Fibroblast of gingiva (primary cell): ENCODE measurements at regions not wholly inside any gene's neighbourhood (a gene's known extent, or its start where the extent isn't known, plus 50 kb on each side); places are given as distances from the start of the nearest gene placed in this dataset.
"Not testable (repeated sequence)": the region's sequence is repeated elsewhere in the genome, so short reads cannot be mapped to it uniquely, and the experiment has no call there.

Experiments
- DNase-seq: peaks from one replicate; pipeline ENCODE4 v3.0.0-alpha.2; 2011; ENCODE audit warnings: low read depth

DNA sequence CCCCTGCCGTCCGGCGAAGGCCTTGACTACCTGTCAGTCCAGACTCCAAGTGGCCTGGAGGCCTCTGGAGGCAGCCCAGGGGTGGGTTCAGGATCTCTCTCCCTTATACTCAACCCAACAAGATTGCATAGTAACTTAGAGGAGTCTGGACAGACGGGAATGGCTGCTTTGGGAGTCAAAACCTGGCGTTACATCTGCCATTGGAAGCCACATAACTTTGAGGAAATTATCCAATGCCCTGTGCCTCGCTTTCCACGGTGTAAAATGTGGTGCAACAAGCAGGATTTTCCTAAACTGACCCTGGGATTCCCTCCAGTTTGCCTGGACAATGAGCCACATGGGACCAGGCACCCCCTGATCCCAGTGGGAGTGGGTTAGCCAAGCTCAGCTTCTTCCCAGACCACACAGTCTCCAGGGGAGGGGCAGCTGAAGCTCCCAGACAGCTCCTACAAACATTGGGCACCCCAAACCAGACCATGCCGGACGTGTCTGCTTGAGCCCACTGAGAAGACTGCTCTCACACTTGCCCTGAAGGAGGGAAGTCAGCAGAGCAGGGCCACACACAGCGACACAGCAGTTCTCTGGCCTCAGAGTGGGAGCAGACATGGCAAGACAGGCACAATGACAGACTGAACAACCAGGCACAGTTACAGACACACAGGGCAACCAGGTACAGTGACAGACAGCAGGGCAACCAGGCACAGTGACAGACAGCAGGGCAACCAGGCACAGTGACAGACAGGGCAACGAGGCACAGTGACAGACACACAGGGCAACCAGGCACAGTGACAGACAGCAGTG, 65.6 kb upstream of the RAB6C start:
- DNase-seq: no peak

DNA sequence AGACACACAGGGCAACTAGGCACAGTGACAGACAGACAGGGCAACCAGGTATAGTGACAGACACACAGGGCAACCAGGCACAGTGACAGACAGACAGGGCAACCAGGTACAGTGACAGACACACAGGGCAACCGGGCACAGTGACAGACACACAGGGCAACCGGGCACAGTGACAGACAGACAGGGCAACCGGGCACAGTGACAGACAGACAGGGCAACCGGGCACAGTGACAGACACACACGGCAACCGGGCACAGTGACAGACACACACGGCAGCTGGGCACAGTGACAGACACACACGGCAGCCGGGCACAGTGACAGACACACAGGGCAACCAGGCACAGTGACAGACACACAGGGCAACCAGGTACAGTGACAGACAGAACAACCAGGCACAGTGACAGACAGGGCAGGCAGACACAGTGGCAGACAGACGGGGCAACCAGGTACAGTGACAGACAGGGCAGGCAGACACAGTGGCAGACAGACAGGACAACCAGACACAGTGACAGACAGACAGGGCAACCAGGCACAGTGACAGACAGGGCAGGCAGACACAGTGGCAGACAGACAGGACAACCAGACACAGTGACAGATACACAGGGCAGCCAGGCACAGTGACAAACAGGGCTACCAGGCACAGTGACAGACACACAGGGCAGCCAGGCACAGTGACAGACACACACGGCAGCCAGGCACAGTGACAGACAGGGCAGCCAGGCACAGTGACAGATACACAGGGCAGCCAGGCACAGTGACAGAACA, 64.7 kb upstream of the RAB6C start:
- no peak for DNase-seq

DNA sequence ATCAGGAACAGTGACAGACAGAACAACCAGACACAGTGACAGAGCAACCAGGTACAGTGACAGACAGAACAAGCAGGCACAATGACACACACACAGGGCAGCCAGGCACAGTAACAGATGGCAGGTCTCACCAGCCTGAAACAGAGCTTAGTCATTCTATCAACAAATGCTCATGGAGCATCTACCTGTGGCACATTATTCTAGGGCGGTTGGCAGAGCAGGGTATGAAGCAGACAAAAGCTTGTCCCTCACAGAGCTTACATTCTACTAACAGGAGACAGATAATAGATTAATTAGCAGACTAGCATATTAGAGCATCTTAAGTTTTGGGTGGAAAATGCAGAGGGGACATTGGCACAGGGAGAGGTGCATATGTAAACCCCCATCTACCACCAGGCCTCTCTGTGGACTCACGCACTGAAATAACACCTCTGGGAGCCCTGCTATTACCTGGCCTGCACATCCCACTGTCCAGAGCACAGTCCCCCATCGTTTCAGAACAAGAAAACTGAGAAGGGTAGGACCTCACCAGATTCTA, 64.1 kb upstream of the RAB6C start:
- no peak for DNase-seq

DNA sequence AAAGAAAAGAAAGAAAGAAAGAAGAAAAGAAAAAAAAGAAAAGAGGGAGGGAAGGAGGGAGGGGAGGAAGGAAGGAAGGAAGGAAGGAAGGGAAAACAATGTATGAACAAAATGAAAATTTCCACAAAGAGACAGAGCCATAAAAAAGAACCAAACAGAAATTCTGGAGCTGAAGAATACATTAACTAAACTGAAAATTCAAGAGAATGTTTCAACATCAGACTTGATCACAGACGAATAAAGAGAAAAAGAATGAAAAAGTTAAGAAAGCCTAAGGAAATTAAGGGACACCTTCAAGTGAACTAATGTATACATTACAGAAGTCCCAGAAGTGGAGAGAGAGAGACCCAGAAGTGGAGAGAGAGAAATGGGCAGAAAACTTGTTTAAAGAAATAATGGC, 60.9 kb upstream of the RAB6C start:
- no peak for DNase-seq

DNA sequence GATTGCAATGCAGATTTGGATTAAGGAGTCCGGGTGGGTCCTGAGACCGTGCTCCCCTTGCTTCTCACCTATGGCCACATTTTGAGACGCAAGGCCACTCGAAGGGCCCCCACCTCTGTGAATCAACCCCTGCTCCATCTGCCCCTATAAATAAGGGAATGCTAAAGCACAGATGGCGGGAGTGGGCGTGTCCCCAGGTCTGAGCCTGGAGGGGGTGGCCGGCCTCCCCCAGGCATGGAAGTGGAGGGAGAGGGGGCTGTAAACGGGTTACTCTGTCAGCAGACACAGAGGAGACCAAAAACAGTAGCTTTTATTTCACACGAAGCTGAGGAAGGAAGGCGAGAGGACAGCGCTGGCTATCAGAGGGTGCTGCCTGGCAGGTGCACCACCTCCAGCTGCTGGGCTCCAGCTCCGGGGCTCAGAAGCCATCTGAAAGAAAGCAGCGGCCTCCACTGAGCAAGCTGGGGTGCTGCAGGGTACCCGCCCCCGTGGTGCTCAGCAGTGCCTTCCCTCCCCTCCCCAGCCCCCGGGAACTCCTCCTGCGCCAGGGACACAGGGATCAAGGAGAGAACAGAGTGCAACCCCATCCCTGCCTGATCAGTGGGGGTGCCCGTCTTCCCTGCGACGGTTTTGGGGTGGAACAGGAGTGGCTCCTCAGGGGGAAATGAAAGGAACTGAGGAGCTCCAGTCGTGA, 56.7 kb upstream of the RAB6C start:
- no peak for DNase-seq

DNA sequence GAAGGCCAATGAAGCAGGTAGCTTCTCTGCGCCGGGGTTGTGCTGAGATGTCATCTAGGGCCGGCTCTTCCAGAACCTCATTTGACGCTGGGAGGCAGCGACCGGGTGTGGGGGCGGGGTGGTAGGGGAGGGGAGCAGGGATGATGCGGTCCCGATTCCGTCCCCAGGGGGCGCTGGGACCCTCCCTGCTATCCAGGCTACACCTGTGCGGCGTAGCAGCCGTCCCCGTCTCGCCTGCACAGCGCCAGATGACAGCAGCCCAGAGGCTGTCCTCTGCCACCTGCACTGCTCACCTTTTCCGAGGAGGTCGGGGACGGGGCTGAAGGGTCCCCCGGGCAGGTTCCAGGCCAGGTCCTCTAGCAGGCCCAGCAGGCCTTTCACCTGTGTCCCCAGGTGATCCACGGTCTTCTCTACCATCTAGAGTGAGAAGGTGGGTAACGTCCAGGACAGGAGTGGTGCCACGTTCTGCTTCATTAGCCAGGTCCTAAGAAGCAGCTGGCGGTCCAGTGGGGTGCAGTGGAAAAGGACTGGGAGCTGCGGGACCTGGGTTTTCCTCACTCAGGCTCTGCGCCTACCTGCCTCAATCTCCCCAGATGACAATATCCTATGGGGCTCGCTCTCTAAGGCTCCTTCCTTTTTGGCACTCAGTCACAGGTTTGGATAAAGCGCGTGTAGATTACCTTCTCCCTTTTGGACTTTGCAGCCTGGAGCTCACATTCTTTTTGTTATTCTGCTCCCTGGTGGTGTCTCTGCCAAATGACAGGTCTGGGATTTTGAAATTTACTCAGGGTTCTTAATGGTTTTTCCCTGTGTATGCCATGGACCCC, 56.0 kb upstream of the RAB6C start:
- DNase-seq: peak; percentile 11

DNA sequence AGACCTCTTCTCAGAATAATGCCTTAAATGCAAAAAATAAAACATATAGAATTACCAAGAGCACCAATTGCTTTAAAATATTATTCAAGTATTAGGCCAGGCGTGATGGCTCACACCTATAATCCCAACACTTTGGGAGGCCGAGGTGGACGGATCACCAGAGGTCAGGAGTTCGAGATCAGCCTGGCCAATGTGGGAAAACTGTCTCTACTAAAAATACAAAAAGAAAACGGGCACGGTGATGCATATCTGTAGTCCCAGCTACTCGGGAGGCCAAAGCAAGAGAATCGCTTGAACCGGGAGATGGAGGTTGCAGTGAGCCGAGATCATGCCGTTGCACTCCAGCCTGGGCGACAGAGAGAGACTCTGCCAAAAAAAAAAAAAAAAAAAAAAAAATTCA, 55.4 kb upstream of the RAB6C start:
- not testable (repeated sequence) for DNase-seq

DNA sequence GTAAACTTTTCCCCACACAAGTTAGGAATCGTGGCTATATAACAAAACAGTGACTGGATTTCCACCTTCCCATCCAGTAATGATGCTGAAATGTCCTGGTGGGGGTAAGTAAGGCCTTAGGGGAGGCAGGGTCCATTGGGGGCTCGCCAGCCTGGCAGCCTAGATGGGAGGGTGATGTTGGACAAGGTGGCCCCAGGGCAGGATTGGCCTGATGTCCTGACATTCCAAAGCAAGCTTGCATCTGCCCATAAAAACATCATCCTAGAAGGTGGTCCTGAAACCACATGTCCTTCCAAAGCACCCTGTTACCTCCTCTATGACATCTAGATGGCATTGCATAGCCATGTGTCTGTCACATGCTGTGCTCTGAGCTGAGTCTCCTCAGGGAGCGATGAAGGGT, 54.1 kb upstream of the RAB6C start:
- no peak for DNase-seq

DNA sequence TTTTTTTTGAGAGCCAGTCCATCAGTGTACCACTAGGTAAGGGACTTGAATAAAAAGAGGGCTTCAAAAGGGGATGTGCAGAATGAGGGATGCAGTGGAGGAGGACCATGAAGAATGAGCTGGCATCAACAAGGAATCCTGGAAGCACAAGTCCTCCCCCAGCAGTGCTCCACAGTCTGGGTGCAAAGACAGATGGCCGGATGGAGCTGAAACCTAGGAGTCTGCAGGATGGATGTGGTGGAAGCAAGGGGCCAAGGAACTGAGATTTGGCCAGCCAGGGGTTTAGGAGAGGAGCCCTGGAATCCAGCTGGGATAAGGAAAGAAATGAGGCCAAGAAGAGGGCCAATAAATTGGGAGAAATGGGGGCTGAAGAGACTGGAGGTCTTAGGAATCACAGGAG, 51.8 kb upstream of the RAB6C start:
- DNase-seq: no peak

DNA sequence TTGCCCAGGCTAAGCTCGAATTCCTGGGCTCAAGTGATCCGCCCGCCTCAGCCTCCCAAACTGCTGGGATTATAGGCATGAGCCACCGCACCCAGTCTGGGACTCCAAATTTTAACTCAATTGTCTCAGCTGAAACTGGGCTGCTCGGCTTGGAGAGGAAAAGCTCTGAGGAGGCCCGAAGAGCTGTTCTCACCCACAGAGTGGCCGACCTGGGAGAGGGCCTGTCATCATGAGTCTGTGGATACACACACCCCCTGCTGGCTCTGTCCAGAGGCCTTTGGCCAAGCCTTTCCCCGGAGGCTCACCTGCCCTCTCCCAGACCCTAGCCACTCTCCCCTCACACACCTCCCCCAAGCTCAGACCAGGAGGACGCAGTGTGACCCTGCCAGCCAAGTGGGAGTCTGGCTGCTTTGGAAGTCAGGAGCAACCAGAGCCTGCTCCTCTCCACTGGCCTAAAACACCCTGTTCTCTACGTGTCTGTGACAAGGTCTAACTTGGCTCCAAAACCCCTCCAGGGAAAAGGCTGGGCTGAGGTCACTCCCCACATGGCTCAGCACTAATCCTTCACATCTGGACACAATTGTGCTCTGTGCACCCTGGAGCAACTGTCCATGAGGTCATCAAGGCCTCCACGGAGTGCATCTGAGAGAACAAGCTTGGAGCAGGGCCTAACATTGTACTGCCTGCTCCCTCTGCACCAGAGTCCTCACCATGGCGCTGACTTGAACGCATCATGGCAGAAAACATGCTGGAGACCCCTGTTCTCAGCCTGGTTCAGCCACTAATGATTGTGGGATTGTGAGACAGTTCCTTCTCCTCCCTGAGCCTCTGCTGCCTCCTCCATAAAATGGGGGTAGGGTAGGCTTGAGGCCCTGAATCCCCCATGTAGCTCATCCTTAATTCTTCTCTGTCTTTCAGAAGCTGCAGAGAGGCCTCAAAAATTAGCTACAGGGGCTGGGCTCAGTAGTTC, 49.9 kb upstream of the RAB6C start:
- peak; percentile 77 for DNase-seq
